SJCRH30 (cell line): ENCODE measurements at regions not wholly inside any gene's neighbourhood (a gene's known extent, or its start where the extent isn't known, plus 50 kb on each side); places are given as distances from the start of the nearest gene placed in this dataset.

Experiments
- DNase-seq, 2 experiments: peaks; one replicate each; pipeline ENCODE4 v3.0.0-alpha.2; 2015 to 2020
- H3K27ac ChIP-seq: fragments of 250-450 bp; sonication (Bioruptor Pico); 2 replicates; pipeline ENCODE4 v1.5.1; 2020; ENCODE audit warnings: mild to moderate bottlenecking, moderate library complexity
- H3K27me3 ChIP-seq: fragments of 250-450 bp; sonication (Bioruptor Pico); 2 replicates; pipeline ENCODE4 v1.5.1; 2020; ENCODE audit warnings: mild to moderate bottlenecking, moderate library complexity
- H3K36me3 ChIP-seq: fragments of 250-450 bp; sonication (Bioruptor Pico); 2 replicates; pipeline ENCODE4 v1.5.1; 2020; ENCODE audit warnings: mild to moderate bottlenecking, moderate library complexity
- H3K4me1 ChIP-seq: fragments of 250-450 bp; sonication (Bioruptor Pico); 2 replicates; pipeline ENCODE4 v1.5.1; 2020; ENCODE audit warnings: mild to moderate bottlenecking, moderate library complexity
- H3K4me3 ChIP-seq: fragments of 250-450 bp; sonication (Bioruptor Pico); 2 replicates; pipeline ENCODE4 v1.5.1; 2020; ENCODE audit warnings: mild to moderate bottlenecking, moderate library complexity
- H3K9me3 ChIP-seq: fragments of 250-450 bp; sonication (Bioruptor Pico); replicated peaks from 2 replicates; pipeline ENCODE4 v1.5.1; 2020; ENCODE audit warnings: mild to moderate bottlenecking, moderate library complexity

GRCh38 chr9:36750630-36751029 is 177.9 kb downstream of the MELK start:
- Histone ChIP-seq H3K9me3 (no peaks in the 10 kb centered on the region), H3K36me3 (no peaks in the 10 kb centered on the region), H3K27ac (no peak overlapping the region), H3K4me3 (no peak overlapping the region), H3K4me1 (no peaks in the 10 kb centered on the region), H3K27me3 (no peaks in the 10 kb centered on the region)
- DNase-seq, result no peak

GRCh38 chr9:36755019-36755418 is 182.3 kb downstream of the MELK start:
- no peaks in the 10 kb centered on the region for H3K27me3 ChIP-seq
- H3K27ac ChIP-seq, result no peak overlapping the region
- DNase-seq, result no peak
- H3K4me1 ChIP-seq, result no peaks in the 10 kb centered on the region
- H3K36me3 ChIP-seq, result no peaks in the 10 kb centered on the region
- no peaks in the 10 kb centered on the region for H3K9me3 ChIP-seq
- H3K4me3 ChIP-seq, result no peak overlapping the region

- Histone ChIP-seq H3K27me3 (no peaks in the 10 kb centered on the region), H3K9me3 (no peaks in the 10 kb centered on the region), H3K27ac (no peak overlapping the region), H3K4me1 (no peaks in the 10 kb centered on the region), H3K36me3 (no peaks in the 10 kb centered on the region), H3K4me3 (no peak overlapping the region)
- DNase-seq, result no peak
Measured at GRCh38 chr9:36759141-36759540, 186.4 kb downstream of the MELK start.

GRCh38 chr9:36759976-36760375 is 187.3 kb downstream of the MELK start:
- DNase-seq, result no peak
- no peak overlapping the region for H3K27ac ChIP-seq
- no peaks in the 10 kb centered on the region for H3K9me3 ChIP-seq
- no peaks in the 10 kb centered on the region for H3K4me1 ChIP-seq
- H3K27me3 ChIP-seq, result no peaks in the 10 kb centered on the region
- no peak overlapping the region for H3K4me3 ChIP-seq
- H3K36me3 ChIP-seq, result no peaks in the 10 kb centered on the region

- no peak overlapping the region for H3K27ac ChIP-seq
- no peak for DNase-seq
- no peaks in the 10 kb centered on the region for H3K9me3 ChIP-seq
- H3K36me3 ChIP-seq, result no peaks in the 10 kb centered on the region
- no peak overlapping the region for H3K4me3 ChIP-seq
- no peaks in the 10 kb centered on the region; the same call in 1 of the 2 replicates for H3K4me1 ChIP-seq
- H3K27me3 ChIP-seq, result no peaks in the 10 kb centered on the region
Measured at GRCh38 chr9:36760667-36761420, 188.1 kb downstream of the MELK start.

GRCh38 chr9:36762958-36763357 is 190.3 kb downstream of the MELK start:
- no peak overlapping the region for H3K27ac ChIP-seq
- no peaks in the 10 kb centered on the region; the same call in 1 of the 2 replicates for H3K4me1 ChIP-seq
- H3K27me3 ChIP-seq, result no peaks in the 10 kb centered on the region
- no peak for DNase-seq
- H3K36me3 ChIP-seq, result no peaks in the 10 kb centered on the region
- no peak overlapping the region for H3K4me3 ChIP-seq
- no peaks in the 10 kb centered on the region for H3K9me3 ChIP-seq

GRCh38 chr9:36763778-36764177 is 191.1 kb downstream of the MELK start:
- Histone ChIP-seq H3K27ac (no peak overlapping the region), H3K36me3 (no peaks in the 10 kb centered on the region), H3K4me3 (no peak overlapping the region), H3K4me1 (no peaks in the 10 kb centered on the region; the same call in 1 of the 2 replicates), H3K27me3 (no peaks in the 10 kb centered on the region), H3K9me3 (no peaks in the 10 kb centered on the region)
- no peak for DNase-seq

- no peak overlapping the region for H3K27ac ChIP-seq
- no peaks in the 10 kb centered on the region; the same call in 1 of the 2 replicates for H3K4me1 ChIP-seq
- no peaks in the 10 kb centered on the region for H3K9me3 ChIP-seq
- no peaks in the 10 kb centered on the region for H3K27me3 ChIP-seq
- no peaks in the 10 kb centered on the region for H3K36me3 ChIP-seq
- H3K4me3 ChIP-seq, result no peak overlapping the region
- no peak for DNase-seq
Measured at GRCh38 chr9:36764364-36765076, 191.8 kb downstream of the MELK start.

- Histone ChIP-seq H3K36me3 (no peaks in the 10 kb centered on the region), H3K27ac (no peak overlapping the region), H3K9me3 (no peaks in the 10 kb centered on the region), H3K27me3 (no peaks in the 10 kb centered on the region), H3K4me3 (peak overlapping the region; percentile 50), H3K4me1 (no peaks in the 10 kb centered on the region; the same call in 1 of the 2 replicates)
- peak in 1 of 2 experiments; percentile 15 for DNase-seq
Measured at GRCh38 chr9:36765077-36765390, 192.3 kb downstream of the MELK start.

- no peaks in the 10 kb centered on the region for H3K36me3 ChIP-seq
- no peak overlapping the region for H3K27ac ChIP-seq
- H3K27me3 ChIP-seq, result no peaks in the 10 kb centered on the region
- H3K4me3 ChIP-seq, result peak overlapping the region; percentile 50
- H3K4me1 ChIP-seq, result no peaks in the 10 kb centered on the region; the same call in 1 of the 2 replicates
- no peaks in the 10 kb centered on the region for H3K9me3 ChIP-seq
- peak; percentile 86 to 88 for DNase-seq
Measured at GRCh38 chr9:36765468-36766341, 193.0 kb downstream of the MELK start.

- H3K27me3 ChIP-seq, result no peaks in the 10 kb centered on the region
- no peaks in the 10 kb centered on the region for H3K9me3 ChIP-seq
- H3K4me3 ChIP-seq, result no peak overlapping the region
- no peaks in the 10 kb centered on the region; the same call in 1 of the 2 replicates for H3K4me1 ChIP-seq
- no peaks in the 10 kb centered on the region for H3K36me3 ChIP-seq
- DNase-seq, result no peak
- H3K27ac ChIP-seq, result no peak overlapping the region
Measured at GRCh38 chr9:36768677-36769076, 196.0 kb downstream of the MELK start.

GRCh38 chr9:36770025-36770424 is 197.3 kb downstream of the MELK start:
- Histone ChIP-seq H3K9me3 (no peaks in the 10 kb centered on the region), H3K27ac (no peak overlapping the region), H3K4me3 (no peak overlapping the region), H3K4me1 (no peaks in the 10 kb centered on the region; the same call in 1 of the 2 replicates), H3K36me3 (no peaks in the 10 kb centered on the region), H3K27me3 (no peaks in the 10 kb centered on the region)
- no peak for DNase-seq

GRCh38 chr9:36772449-36773403 is 200.0 kb downstream of the MELK start:
- H3K27me3 ChIP-seq, result no peaks in the 10 kb centered on the region
- no peak overlapping the region for H3K4me3 ChIP-seq
- H3K36me3 ChIP-seq, result no peaks in the 10 kb centered on the region
- peak; percentile 22 to 25 for DNase-seq
- H3K27ac ChIP-seq, result no peak overlapping the region
- no peaks in the 10 kb centered on the region for H3K4me1 ChIP-seq
- H3K9me3 ChIP-seq, result no peaks in the 10 kb centered on the region

- Histone ChIP-seq H3K36me3 (no peaks in the 10 kb centered on the region), H3K4me3 (no peak overlapping the region), H3K27ac (no peak overlapping the region), H3K9me3 (no peaks in the 10 kb centered on the region), H3K27me3 (peaks cover 6% of the 10 kb centered on the region), H3K4me1 (no peaks in the 10 kb centered on the region)
- no peak for DNase-seq
Measured at GRCh38 chr9:36778682-36779081, 206.0 kb downstream of the MELK start.
